HepG2 (cell line): ENCODE measurements at regions not wholly inside any gene's neighbourhood (a gene's known extent, or its start where the extent isn't known, plus 50 kb on each side); places are given as distances from the start of the nearest gene placed in this dataset.

Source experiments
- ETV6 ChIP-seq: sonication (generic); formaldehyde crosslinking; conservative IDR thresholded peaks from 2 replicates; pipeline ENCODE4 v1.4.0; 2020; ENCODE audit warnings: missing genetic modification reagents
- KDM5A ChIP-seq: fragments of 200-600 bp; sonication (generic); IDR thresholded peaks from 2 replicates; pipeline ENCODE4 v1.7.0; 2018; ENCODE audit warnings: antibody characterized with exemption, mild to moderate bottlenecking, low read length, borderline replicate concordance
- KLF9 ChIP-seq: IDR thresholded peaks from 2 replicates; pipeline ENCODE4 v1.6.1; 2016; ENCODE audit warnings: low read depth
- PITX1 ChIP-seq: sonication (generic); formaldehyde crosslinking; IDR thresholded peaks from 2 replicates; pipeline ENCODE4 v1.5.1; 2020; ENCODE audit warnings: mild to moderate bottlenecking, missing genetic modification reagents
- POLR2AphosphoS5 ChIP-seq: IDR thresholded peaks from 2 replicates; pipeline ENCODE4 v1.6.1; 2012; ENCODE audit warnings: low read depth, low read length
- SMARCC2 ChIP-seq: fragments of 450-650 bp; IDR thresholded peaks from 2 replicates; pipeline ENCODE4 v1.6.1; 2017; ENCODE audit warnings: antibody characterized with exemption, mild to moderate bottlenecking
- TF ChIP-seq, protein P1 (sequence below): sonication (generic); formaldehyde crosslinking; IDR thresholded peaks from 2 replicates; pipeline ENCODE4 v1.5.0; 2020; ENCODE audit warnings: mild to moderate bottlenecking, missing genetic modification reagents, moderate library complexity
- TF ChIP-seq, protein P2 (sequence below): sonication (generic); formaldehyde crosslinking; IDR thresholded peaks from 2 replicates; pipeline ENCODE4 v1.9.0; 2021; ENCODE audit warnings: missing genetic modification reagents, mild to moderate bottlenecking, borderline replicate concordance

GRCh38 chr5:97478483-97478882 lies 295.4 kb upstream of the RIOK2 start:
- TF ChIP-seq POLR2AphosphoS5 = no peak
- TF ChIP-seq KDM5A = no peak
- no peak for TF ChIP-seq SMARCC2
- TF ChIP-seq, protein P1, sequence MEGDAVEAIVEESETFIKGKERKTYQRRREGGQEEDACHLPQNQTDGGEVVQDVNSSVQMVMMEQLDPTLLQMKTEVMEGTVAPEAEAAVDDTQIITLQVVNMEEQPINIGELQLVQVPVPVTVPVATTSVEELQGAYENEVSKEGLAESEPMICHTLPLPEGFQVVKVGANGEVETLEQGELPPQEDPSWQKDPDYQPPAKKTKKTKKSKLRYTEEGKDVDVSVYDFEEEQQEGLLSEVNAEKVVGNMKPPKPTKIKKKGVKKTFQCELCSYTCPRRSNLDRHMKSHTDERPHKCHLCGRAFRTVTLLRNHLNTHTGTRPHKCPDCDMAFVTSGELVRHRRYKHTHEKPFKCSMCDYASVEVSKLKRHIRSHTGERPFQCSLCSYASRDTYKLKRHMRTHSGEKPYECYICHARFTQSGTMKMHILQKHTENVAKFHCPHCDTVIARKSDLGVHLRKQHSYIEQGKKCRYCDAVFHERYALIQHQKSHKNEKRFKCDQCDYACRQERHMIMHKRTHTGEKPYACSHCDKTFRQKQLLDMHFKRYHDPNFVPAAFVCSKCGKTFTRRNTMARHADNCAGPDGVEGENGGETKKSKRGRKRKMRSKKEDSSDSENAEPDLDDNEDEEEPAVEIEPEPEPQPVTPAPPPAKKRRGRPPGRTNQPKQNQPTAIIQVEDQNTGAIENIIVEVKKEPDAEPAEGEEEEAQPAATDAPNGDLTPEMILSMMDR (CRISPR knock-in tag) = no peak
- TF ChIP-seq PITX1 (CRISPR knock-in tag) = no peak
- TF ChIP-seq, protein P2, sequence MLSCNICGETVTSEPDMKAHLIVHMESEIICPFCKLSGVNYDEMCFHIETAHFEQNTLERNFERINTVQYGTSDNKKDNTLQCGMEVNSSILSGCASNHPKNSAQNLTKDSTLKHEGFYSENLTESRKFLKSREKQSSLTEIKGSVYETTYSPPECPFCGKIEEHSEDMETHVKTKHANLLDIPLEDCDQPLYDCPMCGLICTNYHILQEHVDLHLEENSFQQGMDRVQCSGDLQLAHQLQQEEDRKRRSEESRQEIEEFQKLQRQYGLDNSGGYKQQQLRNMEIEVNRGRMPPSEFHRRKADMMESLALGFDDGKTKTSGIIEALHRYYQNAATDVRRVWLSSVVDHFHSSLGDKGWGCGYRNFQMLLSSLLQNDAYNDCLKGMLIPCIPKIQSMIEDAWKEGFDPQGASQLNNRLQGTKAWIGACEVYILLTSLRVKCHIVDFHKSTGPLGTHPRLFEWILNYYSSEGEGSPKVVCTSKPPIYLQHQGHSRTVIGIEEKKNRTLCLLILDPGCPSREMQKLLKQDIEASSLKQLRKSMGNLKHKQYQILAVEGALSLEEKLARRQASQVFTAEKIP = no peak
- no peak for TF ChIP-seq KLF9 (CRISPR knock-in tag)
- no peak for TF ChIP-seq ETV6 (CRISPR knock-in tag)
